A673 (cell line): ENCODE measurements at regions not wholly inside any gene's neighbourhood (a gene's known extent, or its start where the extent isn't known, plus 50 kb on each side); places are given as distances from the start of the nearest gene placed in this dataset.

Experiments used
- BruUV-seq: library from RNA; stranded (reverse); fragments of 400-500 nt; replicated peaks from 2 replicates; lab custom pipeline; 2021; lab: Mats Ljungman, UMichigan
- CTCF ChIA-PET: fragments of 300-600 bp; sonication (Branson Sonifier 250); formaldehyde crosslinking; loops from one replicate; lab custom pipeline; 2022; ENCODE audit warnings: antibody characterized with exemption; lab: Charles Lee
- POLR2A ChIA-PET: fragments of 300-600 bp; sonication (Branson Sonifier 250); formaldehyde crosslinking; loops from one replicate; lab custom pipeline; 2022; ENCODE audit warnings: antibody characterized with exemption; ENCODE audit not compliant: low non-redundant PET; lab: Charles Lee
- DNase-seq: peaks from one replicate; pipeline ENCODE4 v3.0.0-alpha.2; 2015; ENCODE audit warnings: low spot score
- H3K27ac ChIP-seq: fragments of 200-600 bp; sonication (generic); 2 replicates; pipeline ENCODE4 v1.5.1; 2016; ENCODE audit warnings: mixed run types, low read depth, mild to moderate bottlenecking, mixed read lengths, antibody characterized with exemption, low read length; ENCODE audit not compliant: poor library complexity, severe bottlenecking
- H3K27me3 ChIP-seq: fragments of 200-600 bp; sonication (generic); replicated peaks from 2 replicates; pipeline ENCODE4 v1.6.1; 2017; ENCODE audit warnings: mixed run types, low read depth, mild to moderate bottlenecking, mixed read lengths, antibody characterized with exemption, low read length; ENCODE audit not compliant: insufficient read depth, poor library complexity
- H3K36me3 ChIP-seq: fragments of 200-600 bp; sonication (generic); 2 replicates; pipeline ENCODE4 v1.6.1; 2016; ENCODE audit warnings: mixed run types, mild to moderate bottlenecking, mixed read lengths, antibody characterized with exemption, low read length; ENCODE audit not compliant: insufficient read depth, poor library complexity, severe bottlenecking
- H3K4me1 ChIP-seq: fragments of 200-600 bp; sonication (generic); 2 replicates; pipeline ENCODE4 v1.6.1; 2017; ENCODE audit warnings: mixed run types, mild to moderate bottlenecking, mixed read lengths, antibody characterized with exemption, low read length; ENCODE audit not compliant: insufficient read depth, poor library complexity, severe bottlenecking
- H3K4me3 ChIP-seq: fragments of 200-600 bp; sonication (generic); 2 replicates; pipeline ENCODE4 v1.5.1; 2016; ENCODE audit warnings: low read depth, mixed run types, mild to moderate bottlenecking, mixed read lengths, low read length; ENCODE audit not compliant: poor library complexity, severe bottlenecking
- H3K9me3 ChIP-seq: fragments of 200-600 bp; sonication (generic); 2 replicates; pipeline ENCODE4 v1.6.1; 2016; ENCODE audit warnings: mixed run types, low read depth, mild to moderate bottlenecking, mixed read lengths, antibody characterized with exemption, low read length; ENCODE audit not compliant: poor library complexity, severe bottlenecking
- CTCF ChIP-seq: fragments of 300-800, 200-600 bp; sonication (generic); conservative IDR thresholded peaks from 2 replicates; pipeline ENCODE4 v1.5.1; 2017; ENCODE audit warnings: low read depth, mild to moderate bottlenecking, antibody characterized with exemption, low read length, moderate library complexity, mixed read lengths
- EZH2 ChIP-seq: fragments of 200-600 bp; sonication (generic); IDR thresholded peaks from 2 replicates; pipeline ENCODE4 v1.6.1; 2017; ENCODE audit warnings: borderline replicate concordance, low read depth, mild to moderate bottlenecking, mixed read lengths, antibody characterized with exemption, low read length; ENCODE audit not compliant: poor library complexity, severe bottlenecking
- intact Hi-C: fragments of 100-400 bp; cut with micrococcal nuclease; formaldehyde crosslinking; loops from one replicate; pipeline ENCODE4 v1.10.0; 2022; ENCODE audit not compliant: unreplicated experiment

DNA sequence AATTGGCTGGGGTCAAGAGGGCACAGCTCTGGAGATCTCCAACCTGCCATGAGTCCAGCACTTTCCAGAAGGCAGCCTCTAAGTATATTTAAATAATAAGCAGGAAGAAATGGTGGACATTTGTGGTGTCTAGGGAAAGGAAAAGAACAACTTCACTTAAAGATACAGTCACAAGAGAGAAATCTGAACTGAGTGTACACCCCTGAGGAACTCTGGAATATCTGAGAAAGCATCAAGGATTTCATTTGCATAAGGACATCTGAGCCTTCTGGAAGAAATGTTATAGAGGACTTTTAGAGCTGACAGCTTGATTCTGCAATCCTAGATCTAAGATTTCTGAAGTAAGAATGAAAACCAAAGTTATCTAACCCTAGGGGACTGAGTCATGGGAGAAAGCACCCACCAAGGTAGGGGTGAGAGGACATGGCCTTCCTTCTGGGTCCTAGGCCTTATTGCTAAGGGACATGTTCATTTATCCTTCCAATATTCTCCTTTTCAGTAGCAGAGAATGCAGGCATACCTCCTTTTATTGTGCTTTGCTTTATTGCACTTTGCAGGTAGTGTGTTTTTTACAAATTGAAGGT, 253.4 kb upstream of the SLC24A2 start:
- H3K27ac ChIP-seq, result no peak overlapping the region
- no peaks in the 10 kb centered on the region for H3K27me3 ChIP-seq
- intact Hi-C loops, result no loop called here
- H3K4me3 ChIP-seq, result no peak overlapping the region
- H3K4me1 ChIP-seq, result peaks cover 15% of the 10 kb centered on the region
- CTCF ChIA-PET, result interaction anchor here (1.3 kb wide), 1 partner anchor 899 kb away, joined by 3 read pairs; no protein-coding TSS in a partner anchor
- no peaks in the 10 kb centered on the region for H3K9me3 ChIP-seq
- no TSS peak for BruUV-seq
- no peak for DNase-seq
- H3K36me3 ChIP-seq, result no peaks in the 10 kb centered on the region
- no peak for TF ChIP-seq CTCF
- no peak for TF ChIP-seq EZH2
- POLR2A ChIA-PET, result no interaction called here

GRCh38 chr9:20041697-20042081, 252.9 kb upstream of the SLC24A2 start:
- Histone ChIP-seq H3K4me1 (peaks cover 15% of the 10 kb centered on the region), H3K27me3 (no peaks in the 10 kb centered on the region), H3K27ac (peak overlapping the region; percentile 57), H3K4me3 (no peak overlapping the region), H3K9me3 (no peaks in the 10 kb centered on the region), H3K36me3 (no peaks in the 10 kb centered on the region)
- no peak for TF ChIP-seq CTCF
- TF ChIP-seq EZH2, result no peak
- DNase-seq, result peak; percentile 75
- CTCF ChIA-PET, result interaction anchor here (1.3 kb wide), 1 partner anchor 900 kb away, joined by 3 read pairs; no protein-coding TSS in a partner anchor
- POLR2A ChIA-PET, result no interaction called here
- no TSS peak for BruUV-seq
- intact Hi-C loops, result no loop called here

GRCh38 chr9:20040991-20041696, 252.3 kb upstream of the SLC24A2 start:
- Histone ChIP-seq H3K4me3 (peak overlapping the region; percentile 25), H3K9me3 (no peaks in the 10 kb centered on the region), H3K27me3 (no peaks in the 10 kb centered on the region), H3K4me1 (peaks cover 11% of the 10 kb centered on the region), H3K36me3 (no peaks in the 10 kb centered on the region), H3K27ac (peak overlapping the region; percentile 57)
- intact Hi-C loops, result no loop called here
- ChIA-PET CTCF (interaction anchor here (1.3 kb wide), 1 partner anchor 900 kb away, joined by 3 read pairs; no protein-coding TSS in a partner anchor), POLR2A (no interaction called here)
- no peak for TF ChIP-seq EZH2
- no peak for TF ChIP-seq CTCF
- no TSS peak for BruUV-seq
- peak; percentile 60 for DNase-seq
